OCI-LY7 (cell line): ENCODE measurements at regions not wholly inside any gene's neighbourhood (a gene's known extent, or its start where the extent isn't known, plus 50 kb on each side); places are given as distances from the start of the nearest gene placed in this dataset.
"Not testable (repeated sequence)": the region's sequence is repeated elsewhere in the genome, so short reads cannot be mapped to it uniquely, and the experiment has no call there.

Experiments used
- EZH2phosphoT487 ChIP-seq: fragments of 200-600 bp; sonication (generic); IDR thresholded peaks from 2 replicates; pipeline ENCODE4 v1.6.1; 2018; ENCODE audit warnings: low read depth, borderline replicate concordance, mild to moderate bottlenecking, mixed run types, antibody characterized with exemption, low read length, moderate library complexity, mixed read lengths
- TF ChIP-seq, protein P1 (sequence below): fragments of 200-600 bp; sonication (generic); conservative IDR thresholded peaks from 2 replicates; pipeline ENCODE4 v1.5.1; 2014; ENCODE audit warnings: mild to moderate bottlenecking, antibody characterized with exemption, low read length, moderate library complexity, mixed read lengths

DNA sequence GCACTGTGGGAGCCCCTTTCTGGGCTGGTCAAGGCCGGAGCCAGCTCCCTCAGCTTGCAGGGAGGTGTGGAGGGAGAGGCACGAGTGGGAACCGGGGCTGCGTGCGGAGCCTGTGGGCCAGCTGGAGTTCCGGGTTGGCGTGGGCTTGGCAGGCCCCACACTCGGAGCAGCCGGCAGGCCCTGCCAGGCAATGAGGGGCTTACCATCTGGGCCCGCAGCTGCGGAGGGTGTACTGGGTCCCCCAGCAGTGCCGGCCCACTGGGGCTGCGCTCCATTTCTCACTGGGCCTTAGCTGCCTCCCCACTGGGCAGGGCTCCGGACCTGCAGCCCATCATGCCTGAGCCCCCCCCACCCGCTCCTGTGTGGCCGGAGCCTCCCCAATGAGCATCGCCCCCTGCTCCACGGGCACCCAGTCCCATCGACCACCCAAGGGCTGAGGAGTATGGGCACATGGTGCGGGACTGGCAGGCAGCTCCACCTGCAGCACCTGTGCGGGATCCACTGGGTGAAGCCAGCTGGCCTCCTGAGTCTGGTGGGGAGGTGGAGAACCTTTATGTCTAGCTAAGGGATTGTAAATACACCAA, 693.8 kb upstream of the GNPDA2 start:
- TF ChIP-seq, protein P1, sequence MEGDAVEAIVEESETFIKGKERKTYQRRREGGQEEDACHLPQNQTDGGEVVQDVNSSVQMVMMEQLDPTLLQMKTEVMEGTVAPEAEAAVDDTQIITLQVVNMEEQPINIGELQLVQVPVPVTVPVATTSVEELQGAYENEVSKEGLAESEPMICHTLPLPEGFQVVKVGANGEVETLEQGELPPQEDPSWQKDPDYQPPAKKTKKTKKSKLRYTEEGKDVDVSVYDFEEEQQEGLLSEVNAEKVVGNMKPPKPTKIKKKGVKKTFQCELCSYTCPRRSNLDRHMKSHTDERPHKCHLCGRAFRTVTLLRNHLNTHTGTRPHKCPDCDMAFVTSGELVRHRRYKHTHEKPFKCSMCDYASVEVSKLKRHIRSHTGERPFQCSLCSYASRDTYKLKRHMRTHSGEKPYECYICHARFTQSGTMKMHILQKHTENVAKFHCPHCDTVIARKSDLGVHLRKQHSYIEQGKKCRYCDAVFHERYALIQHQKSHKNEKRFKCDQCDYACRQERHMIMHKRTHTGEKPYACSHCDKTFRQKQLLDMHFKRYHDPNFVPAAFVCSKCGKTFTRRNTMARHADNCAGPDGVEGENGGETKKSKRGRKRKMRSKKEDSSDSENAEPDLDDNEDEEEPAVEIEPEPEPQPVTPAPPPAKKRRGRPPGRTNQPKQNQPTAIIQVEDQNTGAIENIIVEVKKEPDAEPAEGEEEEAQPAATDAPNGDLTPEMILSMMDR: not testable (repeated sequence)
- not testable (repeated sequence) for TF ChIP-seq EZH2phosphoT487
